Cardiac muscle cell (in vitro differentiated cells and primary cell): ENCODE measurements at regions not wholly inside any gene's neighbourhood (a gene's known extent, or its start where the extent isn't known, plus 50 kb on each side); places are given as distances from the start of the nearest gene placed in this dataset.

ENCODE experiments used
- DNase-seq, 2 donors: peaks; one replicate each; pipeline versions ENCODE4 v3.0.0 to v3.0.0-alpha.2; 2010 to 2017; ENCODE audit warnings: low read depth in 1 of 2, low spot score in 1 of 2
- H3K27ac ChIP-seq: fragments of 200-600 bp; sonication (generic); 2 replicates; pipeline ENCODE4 v1.5.1; 2016
- H3K27me3 ChIP-seq: fragments of 200-600 bp; sonication (generic); 2 replicates; pipeline ENCODE4 v1.6.0; 2016; ENCODE audit warnings: control low read depth
- H3K36me3 ChIP-seq: fragments of 200-600 bp; sonication (generic); 2 replicates; pipeline ENCODE4 v1.5.1; 2016; ENCODE audit warnings: control low read depth
- H3K4me1 ChIP-seq: fragments of 200-600 bp; sonication (generic); 2 replicates; pipeline ENCODE4 v1.8.1; 2017; ENCODE audit warnings: low read depth, mild to moderate bottlenecking, mixed run types
- H3K4me3 ChIP-seq: fragments of 200-600 bp; sonication (generic); 2 replicates; pipeline ENCODE4 v1.5.1; 2016; ENCODE audit warnings: mild to moderate bottlenecking
- H3K9me3 ChIP-seq: fragments of 200-600 bp; sonication (generic); 2 replicates; pipeline ENCODE4 v1.5.1; 2017; ENCODE audit warnings: low read depth, mild to moderate bottlenecking, control low read depth
- TF ChIP-seq, protein P1 (sequence below): IDR thresholded peaks from 2 replicates; pipeline ENCODE4 v1.5.1; 2012; ENCODE audit warnings: low read depth, mild to moderate bottlenecking, low read length

DNA sequence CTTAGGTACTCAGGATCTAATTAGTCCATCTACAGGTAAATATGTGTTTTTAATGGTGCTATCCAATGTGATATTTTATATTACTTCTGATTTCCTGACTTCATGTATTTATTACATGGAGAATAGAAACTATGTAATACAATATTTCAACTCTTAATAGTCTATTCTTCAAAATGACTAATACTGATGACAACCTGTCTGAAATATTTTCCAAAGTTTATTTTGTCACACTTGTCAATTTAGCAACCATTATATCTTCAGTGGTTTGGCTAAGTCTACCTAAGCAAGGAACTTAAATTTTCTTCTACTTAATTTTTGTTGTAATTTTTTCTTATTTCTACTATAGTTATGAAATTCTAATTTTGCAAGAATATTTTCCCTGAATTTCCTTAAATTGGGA lies 55.0 kb upstream of the CNTN5 start:
- Histone ChIP-seq H3K27ac (no peak overlapping the region), H3K36me3 (no peaks in the 10 kb centered on the region), H3K9me3 (no peaks in the 10 kb centered on the region), H3K27me3 (no peaks in the 10 kb centered on the region), H3K4me1 (no peaks in the 10 kb centered on the region), H3K4me3 (no peak overlapping the region)
- no peak for DNase-seq
- TF ChIP-seq, protein P1, sequence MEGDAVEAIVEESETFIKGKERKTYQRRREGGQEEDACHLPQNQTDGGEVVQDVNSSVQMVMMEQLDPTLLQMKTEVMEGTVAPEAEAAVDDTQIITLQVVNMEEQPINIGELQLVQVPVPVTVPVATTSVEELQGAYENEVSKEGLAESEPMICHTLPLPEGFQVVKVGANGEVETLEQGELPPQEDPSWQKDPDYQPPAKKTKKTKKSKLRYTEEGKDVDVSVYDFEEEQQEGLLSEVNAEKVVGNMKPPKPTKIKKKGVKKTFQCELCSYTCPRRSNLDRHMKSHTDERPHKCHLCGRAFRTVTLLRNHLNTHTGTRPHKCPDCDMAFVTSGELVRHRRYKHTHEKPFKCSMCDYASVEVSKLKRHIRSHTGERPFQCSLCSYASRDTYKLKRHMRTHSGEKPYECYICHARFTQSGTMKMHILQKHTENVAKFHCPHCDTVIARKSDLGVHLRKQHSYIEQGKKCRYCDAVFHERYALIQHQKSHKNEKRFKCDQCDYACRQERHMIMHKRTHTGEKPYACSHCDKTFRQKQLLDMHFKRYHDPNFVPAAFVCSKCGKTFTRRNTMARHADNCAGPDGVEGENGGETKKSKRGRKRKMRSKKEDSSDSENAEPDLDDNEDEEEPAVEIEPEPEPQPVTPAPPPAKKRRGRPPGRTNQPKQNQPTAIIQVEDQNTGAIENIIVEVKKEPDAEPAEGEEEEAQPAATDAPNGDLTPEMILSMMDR: no peak

DNA sequence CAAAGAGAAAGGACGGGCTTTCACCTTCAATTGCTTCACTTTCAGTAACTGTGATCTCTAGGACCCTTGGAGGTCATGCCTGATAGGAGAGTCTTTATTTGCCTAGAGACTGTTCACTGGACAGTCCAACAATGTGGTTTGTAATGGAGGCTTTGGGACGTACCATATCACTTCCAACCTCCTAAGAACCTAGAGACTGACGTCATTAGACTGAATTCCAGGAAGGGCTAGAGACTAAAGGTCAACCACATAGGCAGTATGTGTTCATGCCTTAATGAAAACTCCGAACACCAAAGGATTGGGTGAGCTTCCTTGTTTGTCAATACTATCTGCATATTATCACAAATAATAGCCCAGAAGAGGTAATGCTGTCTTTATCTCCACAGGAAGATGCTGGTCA lies 53.7 kb upstream of the CNTN5 start:
- no peaks in the 10 kb centered on the region for H3K36me3 ChIP-seq
- no peaks in the 10 kb centered on the region for H3K27me3 ChIP-seq
- no peaks in the 10 kb centered on the region for H3K9me3 ChIP-seq
- H3K27ac ChIP-seq: no peak overlapping the region
- TF ChIP-seq, protein P1: no peak
- no peak overlapping the region for H3K4me3 ChIP-seq
- H3K4me1 ChIP-seq: no peaks in the 10 kb centered on the region
- no peak for DNase-seq
